ENCODE measurements at regions not wholly inside any gene's neighbourhood (a gene's known extent, or its start where the extent isn't known, plus 50 kb on each side); places are given as distances from the start of the nearest gene placed in this dataset.
A peak's percentile ranks its signal among the peaks of the same experiment; 100 is the strongest.

- BruUV-seq (replicated peaks): no TSS peak
- no peaks in the 10 kb centered on the region for H3K36me3 ChIP-seq (ENCODE audit: control insufficient read depth in 2 of 2, extremely low read depth in 1 of 2, insufficient read depth in 2 of 2, low read length in 2 of 2)
- H3K4me3 ChIP-seq (replicated peaks in 1 of 3; ENCODE audit: insufficient read depth in 1 of 3, low read depth in 1 of 3, low read length in 3 of 3): no peak overlapping the region
- no peak overlapping the region for H3K4me2 ChIP-seq (ENCODE audit: insufficient read depth, low read length)
- ChIA-PET POLR2A (interaction anchor here (0.7 to 2.3 kb wide), 2 partner anchors 119 to 321 kb away, joined by 3 to 6 read pairs; partner anchors contain the start of gene THBS1), CTCF (interaction anchor here (0.7 to 1.9 kb wide), 4 partner anchors 10 to 119 kb away, joined by 3 to 6 read pairs (median 4); partner anchors contain the start of gene THBS1)
- no peaks in the 10 kb centered on the region for H3K27me3 ChIP-seq (ENCODE audit: control insufficient read depth in 2 of 2, insufficient read depth in 2 of 2, low read length in 2 of 2)
- H2AFZ ChIP-seq (ENCODE audit: low read depth, low read length): no peak overlapping the region
- no peak overlapping the region for H3K9ac ChIP-seq (replicated peaks; ENCODE audit: extremely low read depth, insufficient read depth, low read length)
- FAIRE-seq: no peak
- dilution Hi-C loops (cut with MboI; ENCODE audit: extremely low pct_ligation_motif_present, low sequenced_read_pairs): no loop called here
- H3K4me1 ChIP-seq (ENCODE audit: control insufficient read depth, extremely low read depth, insufficient read depth, low read length): peaks cover 24% of the 10 kb centered on the region
- no peaks in the 10 kb centered on the region for H4K20me1 ChIP-seq (replicated peaks; ENCODE audit: control insufficient read depth, extremely low read depth, insufficient read depth, low read length)
- H3K27ac ChIP-seq (ENCODE audit: insufficient read depth, low read depth, low read length): no peak overlapping the region
- no peaks in the 10 kb centered on the region for H3K79me2 ChIP-seq (ENCODE audit: control insufficient read depth, insufficient read depth, low read length)
- H3K9me1 ChIP-seq (replicated peaks; ENCODE audit: control insufficient read depth, extremely low read depth, insufficient read depth, low read length): no peaks in the 10 kb centered on the region
- peak; percentile 57 for DNase-seq (ENCODE audit: low read depth, low spot score)
- H3K9me3 ChIP-seq (replicated peaks; ENCODE audit: control insufficient read depth, insufficient read depth, low read length): no peaks in the 10 kb centered on the region
- TF ChIP-seq MYC (IDR thresholded peaks at IDR 0.05; ENCODE audit: low read depth, low read length) (no peak), CTCF (IDR thresholded peaks at IDR 0.05; ENCODE audit: extremely low read depth in 1 of 2, insufficient read depth in 1 of 2, low read depth in 1 of 2, low read length in 2 of 2) (no peak), EZH2 (IDR thresholded peaks at IDR 0.05; ENCODE audit: borderline replicate concordance, low read depth, low read length, severe bottlenecking) (no peak), POLR2AphosphoS5 (IDR thresholded peaks at IDR 0.05; ENCODE audit: insufficient read depth, low read depth, low read length) (no peak), MAX (IDR thresholded peaks at IDR 0.05; ENCODE audit: insufficient read depth, insufficient read length) (no peak), GATA2 (IDR thresholded peaks at IDR 0.05; ENCODE audit: insufficient read depth, insufficient read length, low read depth, low read length) (no peak), POLR2A (IDR thresholded peaks at IDR 0.05; ENCODE audit: low read depth, low read length) (no peak), FOS (IDR thresholded peaks at IDR 0.05; ENCODE audit: borderline replicate concordance, insufficient read depth, low read length) (no peak), JUN (IDR thresholded peaks at IDR 0.05; ENCODE audit: borderline replicate concordance, insufficient read depth, insufficient read length, low read depth) (no peak)
- intact Hi-C loops (cut with micrococcal nuclease): no loop called here
Observed at GRCh38 chr15:39461536-39462130, 119.2 kb upstream of the THBS1 start.

All from endothelial cell of umbilical vein (primary cell).